ENCODE measurements at regions not wholly inside any gene's neighbourhood (a gene's known extent, or its start where the extent isn't known, plus 50 kb on each side); places are given as distances from the start of the nearest gene placed in this dataset.

DNA sequence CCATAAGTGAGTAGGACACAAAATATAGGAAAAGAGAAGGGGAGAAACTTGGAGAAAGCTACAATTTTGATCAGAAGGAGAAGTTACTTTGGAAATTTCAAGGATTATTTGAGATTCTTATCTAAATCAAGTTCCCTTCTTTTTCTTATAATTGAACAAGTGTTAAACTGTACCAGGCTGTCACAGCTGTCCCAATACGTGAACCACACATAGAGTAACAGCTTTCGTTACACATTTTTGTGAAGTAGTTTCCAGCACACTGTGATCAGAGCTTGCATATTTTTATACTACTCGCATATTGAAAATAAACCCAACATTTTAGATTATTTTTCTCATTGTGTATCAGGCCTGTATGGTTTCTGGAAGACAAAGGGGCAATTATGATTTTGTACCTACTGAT lies 412.8 kb upstream of the PSMD7 start:
- no peak overlapping the region for H3K4me3 Mint-ChIP-seq
- no peak overlapping the region for H3K27ac Mint-ChIP-seq
- peaks cover 10% of the 10 kb centered on the region for H3K27me3 Mint-ChIP-seq
- H3K36me3 Mint-ChIP-seq (ENCODE audit: low read depth), result no peaks in the 10 kb centered on the region
- no peaks in the 10 kb centered on the region for H3K9me3 Mint-ChIP-seq
- H3K4me1 Mint-ChIP-seq, result peaks cover 2% of the 10 kb centered on the region
- DNase-seq, result no peak
- ChIA-PET POLR2A (no interaction called here), CTCF (interaction anchor here (0.5 kb wide), 1 partner anchor 825 kb away, joined by 5 read pairs; no protein-coding TSS in a partner anchor)

DNA sequence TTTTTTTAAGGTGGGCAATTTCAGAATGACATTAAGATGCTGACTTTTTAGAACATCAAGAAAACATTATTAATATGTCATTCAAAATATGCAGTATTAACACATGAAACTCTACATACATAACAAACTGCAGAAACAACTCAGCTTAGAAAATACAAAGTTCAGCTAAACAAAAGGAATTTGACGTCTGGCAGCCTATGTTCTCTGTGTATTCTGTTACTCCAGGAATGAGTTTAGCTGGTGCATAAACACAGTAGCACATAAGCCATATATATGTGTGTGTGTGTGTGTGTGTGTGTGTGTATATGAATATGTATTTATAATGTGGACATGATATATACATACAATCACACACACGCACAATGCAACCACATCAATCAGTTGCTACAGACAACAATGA lies 413.5 kb upstream of the PSMD7 start:
- H3K27ac Mint-ChIP-seq, result no peak overlapping the region
- POLR2A ChIA-PET, result no interaction called here
- H3K4me1 Mint-ChIP-seq, result peaks cover 2% of the 10 kb centered on the region
- H3K9me3 Mint-ChIP-seq, result no peaks in the 10 kb centered on the region
- H3K4me3 Mint-ChIP-seq, result no peak overlapping the region
- peaks cover 6% of the 10 kb centered on the region for H3K27me3 Mint-ChIP-seq
- no peaks in the 10 kb centered on the region for H3K36me3 Mint-ChIP-seq (ENCODE audit: low read depth)
- DNase-seq, result no peak
- CTCF ChIA-PET, result interaction anchor here (0.5 kb wide), 1 partner anchor 825 kb away, joined by 5 read pairs; no protein-coding TSS in a partner anchor

DNA sequence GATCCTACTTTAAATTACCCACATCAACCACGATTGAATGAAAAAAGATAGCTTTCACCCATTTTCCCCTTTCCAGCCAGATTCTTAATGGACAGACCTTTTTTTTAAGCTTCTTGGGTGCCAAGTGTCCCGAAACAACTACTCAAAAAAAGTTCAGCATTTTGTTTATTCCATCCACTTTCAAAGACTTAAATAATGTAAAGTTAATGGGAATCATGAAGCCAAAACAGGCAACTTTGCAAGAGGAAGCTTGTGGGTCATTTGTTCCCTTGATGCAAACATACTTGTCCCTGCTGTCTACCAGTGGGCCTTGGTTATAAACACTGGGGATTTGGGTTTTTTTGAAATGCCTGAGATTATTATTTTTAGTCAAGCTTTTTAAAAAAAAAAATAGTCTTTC lies 414.0 kb upstream of the PSMD7 start:
- ChIA-PET CTCF (no interaction called here), POLR2A (interaction anchor here (0.7 kb wide), 1 partner anchor 1521 kb away, joined by 3 read pairs; no protein-coding TSS in a partner anchor)
- peaks cover 3% of the 10 kb centered on the region for H3K27me3 Mint-ChIP-seq
- no peak overlapping the region for H3K4me3 Mint-ChIP-seq
- H3K36me3 Mint-ChIP-seq (ENCODE audit: low read depth), result no peaks in the 10 kb centered on the region
- DNase-seq, result no peak
- no peaks in the 10 kb centered on the region for H3K4me1 Mint-ChIP-seq
- H3K9me3 Mint-ChIP-seq, result no peaks in the 10 kb centered on the region
- no peak overlapping the region for H3K27ac Mint-ChIP-seq

DNA sequence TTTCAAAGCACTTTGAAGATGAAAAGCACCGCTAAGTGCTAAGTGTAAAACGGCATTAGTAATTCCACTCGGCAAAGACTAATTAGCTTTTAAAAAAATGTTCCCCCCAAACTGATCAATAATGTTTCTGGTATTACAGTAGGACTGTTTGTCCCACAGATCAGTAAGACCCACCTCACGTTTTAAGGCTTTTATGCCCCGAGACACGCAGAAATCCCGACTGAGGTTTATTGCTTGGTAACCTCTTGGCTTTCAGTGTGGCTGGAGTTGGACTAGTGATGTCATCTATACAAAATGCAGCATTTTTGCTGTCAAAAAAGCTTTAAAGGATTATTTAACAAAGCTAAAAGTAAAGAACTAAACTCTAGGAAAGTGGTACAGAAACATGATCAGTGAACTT lies 414.6 kb upstream of the PSMD7 start:
- Mint-ChIP-seq H3K27me3 (peaks cover 3% of the 10 kb centered on the region), H3K9me3 (no peaks in the 10 kb centered on the region), H3K27ac (no peak overlapping the region), H3K4me3 (no peak overlapping the region), H3K36me3 (ENCODE audit: low read depth) (no peaks in the 10 kb centered on the region), H3K4me1 (no peaks in the 10 kb centered on the region)
- ChIA-PET CTCF (interaction anchor here (0.7 kb wide), 1 partner anchor 1985 kb away, joined by 3 read pairs; no protein-coding TSS in a partner anchor), POLR2A (interaction anchor here (0.7 kb wide), 1 partner anchor 1520 kb away, joined by 3 read pairs; no protein-coding TSS in a partner anchor)
- no peak for DNase-seq

DNA sequence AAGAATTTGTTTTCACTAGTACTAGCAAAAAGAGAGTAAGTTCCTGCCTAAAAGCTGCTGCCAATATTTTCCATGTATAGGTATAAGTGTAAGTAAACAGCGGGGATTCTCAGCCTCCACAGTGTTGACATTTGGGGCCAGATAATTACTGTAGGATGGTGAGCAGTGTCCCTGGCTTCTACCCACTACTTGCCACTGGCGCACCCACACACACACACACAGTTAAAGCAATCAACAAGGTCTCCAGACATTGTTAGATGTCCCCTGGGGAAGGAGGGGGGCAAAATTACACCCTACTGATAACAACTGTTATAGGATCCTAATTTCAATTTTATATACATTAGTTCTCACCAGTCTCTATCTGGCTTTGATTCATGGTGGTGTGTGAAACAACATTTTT lies 417.0 kb upstream of the PSMD7 start:
- CTCF ChIA-PET, result no interaction called here
- H3K36me3 Mint-ChIP-seq (ENCODE audit: low read depth), result no peaks in the 10 kb centered on the region

DNA sequence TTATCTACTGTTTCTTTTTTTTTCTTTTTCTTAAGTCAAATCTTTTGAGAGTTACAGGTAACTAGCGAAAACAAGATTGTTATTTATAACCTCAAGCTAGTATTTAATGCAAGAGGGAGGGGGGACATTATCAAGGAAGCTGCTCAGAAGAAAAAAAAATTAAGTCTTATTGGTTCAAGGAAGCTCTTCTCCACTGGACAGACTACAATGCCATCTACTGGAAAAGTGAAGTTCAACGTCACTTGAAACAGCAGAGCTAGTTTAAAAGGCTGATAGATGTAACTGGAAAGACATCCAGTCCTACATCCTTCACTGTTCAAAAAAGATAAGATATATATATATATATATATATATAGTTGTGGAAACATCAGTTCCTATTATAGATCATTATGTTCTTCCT lies 418.0 kb upstream of the PSMD7 start:
- H3K4me1 Mint-ChIP-seq, result no peaks in the 10 kb centered on the region
- no peaks in the 10 kb centered on the region for H3K36me3 Mint-ChIP-seq (ENCODE audit: low read depth)
- ChIA-PET CTCF (no interaction called here), POLR2A (no interaction called here)
- no peak overlapping the region for H3K27ac Mint-ChIP-seq
- H3K9me3 Mint-ChIP-seq, result no peaks in the 10 kb centered on the region
- H3K27me3 Mint-ChIP-seq, result peaks cover 4% of the 10 kb centered on the region
- no peak for DNase-seq
- H3K4me3 Mint-ChIP-seq, result no peak overlapping the region

More for the DNA sequence above, 417.0 kb upstream of the PSMD7 start:
- Mint-ChIP-seq H3K27me3 (peaks cover 4% of the 10 kb centered on the region), H3K9me3 (no peaks in the 10 kb centered on the region), H3K27ac (no peak overlapping the region), H3K4me3 (no peak overlapping the region), H3K4me1 (no peaks in the 10 kb centered on the region)
- no peak for DNase-seq
- POLR2A ChIA-PET, result no interaction called here

DNA sequence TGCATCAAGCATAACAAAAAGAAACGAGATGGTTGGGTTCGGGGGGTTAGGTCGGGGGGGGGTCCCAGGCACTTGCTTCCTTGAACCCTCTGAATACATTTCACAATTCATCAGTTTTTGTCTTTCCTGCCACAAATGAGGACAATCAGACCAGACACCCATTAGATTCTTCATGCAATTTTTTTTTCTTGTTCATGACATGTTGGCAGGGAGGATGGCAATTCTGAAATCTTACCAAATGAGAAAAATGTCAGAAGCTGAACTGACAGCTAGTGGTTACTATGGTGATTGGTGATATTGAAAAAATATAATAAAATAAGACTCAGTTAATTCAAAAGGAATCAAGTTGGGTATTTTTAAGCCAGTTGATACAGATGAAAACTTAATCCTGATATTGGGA lies 419.5 kb upstream of the PSMD7 start:
- DNase-seq, result no peak
- Mint-ChIP-seq H3K4me1 (no peaks in the 10 kb centered on the region), H3K27ac (no peak overlapping the region), H3K9me3 (no peaks in the 10 kb centered on the region), H3K36me3 (ENCODE audit: low read depth) (no peaks in the 10 kb centered on the region), H3K27me3 (peaks cover 4% of the 10 kb centered on the region), H3K4me3 (no peak overlapping the region)
- POLR2A ChIA-PET, result no interaction called here
- CTCF ChIA-PET, result no interaction called here

DNA sequence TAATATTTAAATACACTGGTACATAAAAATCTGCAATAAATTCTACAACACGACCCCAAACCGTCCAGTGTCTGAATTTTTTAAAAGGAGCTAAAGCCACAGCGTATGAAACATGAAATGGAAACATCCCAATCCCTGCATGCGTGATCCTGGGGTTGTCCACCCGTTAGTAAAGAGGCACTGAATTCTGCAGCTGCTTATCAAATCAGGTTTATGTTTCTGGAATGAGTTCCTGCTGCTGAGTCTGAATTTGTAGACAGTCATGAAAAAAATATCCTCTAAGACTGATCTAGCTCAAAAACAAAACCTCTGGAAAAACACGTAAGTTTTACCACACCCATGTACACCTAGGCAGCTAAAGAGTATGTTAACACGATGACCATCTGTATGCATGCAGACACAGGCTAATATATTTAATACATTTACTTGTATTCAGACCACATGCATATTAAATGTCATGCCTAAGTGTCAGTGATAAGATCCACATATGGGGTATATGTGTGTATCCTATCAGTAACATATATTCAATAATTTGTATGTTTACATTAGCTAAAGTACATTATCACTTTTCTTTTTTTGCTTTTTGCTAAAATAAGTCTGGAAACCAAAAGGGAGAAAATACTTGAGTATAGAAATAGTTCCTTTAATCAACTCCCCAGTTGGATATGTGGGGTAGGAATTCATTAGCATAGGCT lies 420.5 kb upstream of the PSMD7 start:
- Mint-ChIP-seq H3K4me3 (no peak overlapping the region), H3K27me3 (peaks cover 4% of the 10 kb centered on the region), H3K36me3 (ENCODE audit: low read depth) (no peaks in the 10 kb centered on the region), H3K27ac (no peak overlapping the region), H3K4me1 (no peaks in the 10 kb centered on the region), H3K9me3 (no peaks in the 10 kb centered on the region)
- POLR2A ChIA-PET, result no interaction called here
- CTCF ChIA-PET, result interaction anchor here (0.6 kb wide), 1 partner anchor 1326 kb away, joined by 5 read pairs; no protein-coding TSS in a partner anchor
- DNase-seq, result no peak

DNA sequence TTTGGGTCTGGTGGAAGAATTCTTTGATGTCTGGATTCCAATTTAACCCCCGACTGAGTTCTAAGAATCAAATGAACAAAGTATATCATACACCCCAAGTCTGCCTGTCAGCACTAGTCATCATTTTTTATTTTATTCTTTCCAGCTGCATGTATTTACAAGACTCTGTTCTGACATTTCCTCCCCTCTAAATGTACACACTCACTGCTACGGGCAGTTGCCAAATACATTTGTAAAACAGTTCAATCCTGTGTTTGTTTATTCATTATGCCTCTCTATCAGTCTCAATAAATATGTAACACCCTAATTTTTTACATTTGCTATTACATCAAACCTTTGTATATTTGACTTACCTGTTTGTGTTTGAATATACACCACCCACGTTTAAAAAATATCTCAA lies 422.3 kb upstream of the PSMD7 start:
- Mint-ChIP-seq H3K27me3 (peaks cover 4% of the 10 kb centered on the region), H3K27ac (no peak overlapping the region), H3K4me1 (no peaks in the 10 kb centered on the region), H3K36me3 (ENCODE audit: low read depth) (no peaks in the 10 kb centered on the region), H3K9me3 (no peaks in the 10 kb centered on the region), H3K4me3 (no peak overlapping the region)
- ChIA-PET CTCF (no interaction called here), POLR2A (interaction anchor here (0.6 kb wide), 1 partner anchor 1604 kb away, joined by 8 read pairs; no protein-coding TSS in a partner anchor)
- DNase-seq, result no peak

DNA sequence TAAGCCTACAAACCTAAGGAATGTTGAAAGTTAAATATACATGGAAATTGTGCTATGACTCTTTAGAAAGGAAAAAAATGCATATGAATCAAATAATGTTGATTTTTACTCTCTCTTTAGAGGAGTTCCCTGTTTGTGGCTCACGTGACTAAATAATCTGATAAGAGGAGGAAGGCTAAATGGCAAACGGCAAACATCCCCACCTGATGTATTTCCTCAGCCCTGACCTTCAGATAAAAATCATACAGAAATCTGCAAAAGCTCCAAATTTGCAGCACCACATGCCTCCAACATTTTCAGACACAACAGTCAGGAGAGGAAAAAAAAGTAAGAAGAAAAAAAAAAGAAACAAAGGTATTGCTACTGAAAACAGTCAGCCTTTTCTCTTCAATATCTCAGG lies 423.0 kb upstream of the PSMD7 start:
- Mint-ChIP-seq H3K27me3 (peaks cover 4% of the 10 kb centered on the region), H3K36me3 (ENCODE audit: low read depth) (no peaks in the 10 kb centered on the region)
- POLR2A ChIA-PET, result interaction anchor here (0.6 kb wide), 1 partner anchor 1603 kb away, joined by 8 read pairs; no protein-coding TSS in a partner anchor

DNA sequence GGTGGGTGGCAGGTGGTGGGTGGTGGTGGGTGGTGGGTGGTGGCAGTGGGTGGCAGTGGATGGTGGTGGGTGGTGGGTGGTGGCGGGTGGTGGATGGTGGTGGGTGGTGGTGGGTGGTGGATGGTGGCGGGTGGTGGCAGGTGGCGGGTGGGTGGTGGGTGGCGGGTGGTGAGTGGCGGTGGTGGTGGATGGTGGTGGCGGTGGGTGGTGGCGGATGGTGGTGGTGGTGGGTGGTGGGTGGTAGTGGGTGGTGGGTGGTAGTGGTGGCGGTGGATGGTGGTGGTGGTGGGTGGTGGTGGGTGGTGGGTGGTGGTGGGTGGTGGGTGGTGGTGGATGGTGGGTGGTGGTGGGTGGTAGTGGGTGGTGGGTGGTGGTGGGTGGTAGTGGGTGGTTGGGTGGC lies 423.8 kb upstream of the PSMD7 start:
- Mint-ChIP-seq H3K4me1 (no peaks in the 10 kb centered on the region), H3K4me3 (no peak overlapping the region), H3K27ac (no peak overlapping the region), H3K36me3 (ENCODE audit: low read depth) (no peaks in the 10 kb centered on the region), H3K27me3 (peaks cover 4% of the 10 kb centered on the region), H3K9me3 (no peaks in the 10 kb centered on the region)
- POLR2A ChIA-PET, result no interaction called here
- CTCF ChIA-PET, result no interaction called here
- DNase-seq, result no peak

More for the DNA sequence above, 423.0 kb upstream of the PSMD7 start:
- H3K9me3 Mint-ChIP-seq, result no peaks in the 10 kb centered on the region
- H3K27ac Mint-ChIP-seq, result no peak overlapping the region
- no peak for DNase-seq
- no peaks in the 10 kb centered on the region for H3K4me1 Mint-ChIP-seq
- CTCF ChIA-PET, result no interaction called here
- H3K4me3 Mint-ChIP-seq, result no peak overlapping the region

DNA sequence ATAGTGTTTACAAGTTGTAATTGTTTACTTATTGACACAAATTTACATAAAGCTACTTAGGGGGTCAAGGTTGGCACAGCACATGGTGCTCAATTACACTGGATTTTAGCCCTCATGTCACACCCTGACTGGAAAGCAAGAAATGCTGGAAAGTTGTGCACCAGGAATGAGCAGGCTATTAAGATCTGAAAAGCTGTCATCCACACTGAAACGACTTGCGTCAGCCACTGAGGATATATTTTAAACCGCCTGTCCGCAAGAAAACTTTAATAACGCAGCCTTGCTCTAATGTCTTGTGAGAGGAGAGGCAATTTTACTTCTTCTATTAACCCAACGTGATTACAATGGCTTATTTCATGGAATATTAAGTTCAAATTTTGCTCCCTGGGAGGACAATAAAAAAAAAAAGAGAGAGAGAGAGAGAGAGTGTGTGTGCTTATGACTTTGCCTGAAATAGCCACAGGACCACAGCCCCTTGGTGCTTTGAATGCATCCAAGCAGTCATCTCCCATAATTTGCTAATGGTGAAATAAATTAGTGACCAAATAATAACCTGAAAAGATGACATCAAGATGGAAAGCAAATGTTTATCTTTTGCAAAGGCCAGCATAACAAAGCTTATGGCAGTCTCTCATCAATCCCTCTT lies 425.4 kb upstream of the PSMD7 start:
- POLR2A ChIA-PET, result no interaction called here
- H3K36me3 Mint-ChIP-seq (ENCODE audit: low read depth), result no peaks in the 10 kb centered on the region
- DNase-seq, result no peak
- H3K27ac Mint-ChIP-seq, result no peak overlapping the region
- no peak overlapping the region for H3K4me3 Mint-ChIP-seq
- peaks cover 1% of the 10 kb centered on the region for H3K27me3 Mint-ChIP-seq
- CTCF ChIA-PET, result no interaction called here
- H3K4me1 Mint-ChIP-seq, result no peaks in the 10 kb centered on the region
- H3K9me3 Mint-ChIP-seq, result no peaks in the 10 kb centered on the region

DNA sequence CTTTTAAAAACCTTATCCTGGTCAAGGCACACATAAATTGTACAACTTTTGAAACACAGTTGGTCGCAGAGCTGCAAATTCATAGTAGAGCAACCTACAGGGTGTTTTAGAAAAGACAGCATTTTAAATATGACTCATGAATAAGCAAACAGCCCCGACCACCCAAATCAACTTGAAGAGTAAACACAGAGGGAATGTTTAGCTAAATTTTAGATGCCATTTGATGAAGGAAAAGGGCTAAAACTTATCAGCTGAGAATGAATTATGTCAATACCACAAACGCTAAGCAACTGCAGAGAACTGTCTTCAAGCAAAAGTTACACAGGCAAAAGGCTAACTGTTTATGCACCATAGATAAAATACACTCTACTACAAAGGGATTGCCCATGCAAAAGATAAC lies 427.5 kb upstream of the PSMD7 start:
- ChIA-PET CTCF (no interaction called here), POLR2A (no interaction called here)
- no peak overlapping the region for H3K27ac Mint-ChIP-seq
- no peak for DNase-seq
- H3K27me3 Mint-ChIP-seq, result no peaks in the 10 kb centered on the region
- no peaks in the 10 kb centered on the region for H3K36me3 Mint-ChIP-seq (ENCODE audit: low read depth)
- no peak overlapping the region for H3K4me3 Mint-ChIP-seq
- no peaks in the 10 kb centered on the region for H3K4me1 Mint-ChIP-seq
- no peaks in the 10 kb centered on the region for H3K9me3 Mint-ChIP-seq

DNA sequence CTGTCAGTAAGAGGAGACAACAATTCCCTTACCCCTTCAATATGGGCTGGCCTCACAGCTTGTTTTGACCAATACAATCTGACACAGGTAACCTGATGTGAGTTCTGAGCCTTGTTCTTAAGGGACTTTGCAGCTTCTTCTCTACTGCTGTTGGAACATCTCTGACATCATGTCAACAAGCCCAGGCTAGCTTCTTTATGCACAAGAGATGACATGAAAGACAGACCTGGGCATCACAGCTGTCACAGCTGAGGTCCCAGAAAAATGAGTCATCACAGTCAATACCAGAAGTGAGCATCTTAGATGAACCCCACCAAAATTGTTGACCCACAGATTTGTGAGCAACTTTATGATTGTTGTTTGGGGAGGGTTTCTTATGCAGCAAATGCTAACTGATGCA lies 431.7 kb upstream of the PSMD7 start:
- POLR2A ChIA-PET, result no interaction called here
- CTCF ChIA-PET, result no interaction called here
- H3K36me3 Mint-ChIP-seq (ENCODE audit: low read depth), result no peaks in the 10 kb centered on the region

More for the DNA sequence above, 431.7 kb upstream of the PSMD7 start:
- no peak overlapping the region for H3K4me3 Mint-ChIP-seq
- H3K9me3 Mint-ChIP-seq, result no peaks in the 10 kb centered on the region
- H3K27ac Mint-ChIP-seq, result no peak overlapping the region
- no peaks in the 10 kb centered on the region for H3K27me3 Mint-ChIP-seq
- H3K4me1 Mint-ChIP-seq, result no peaks in the 10 kb centered on the region
- DNase-seq, result no peak
